ENCODE measurements at regions not wholly inside any gene's neighbourhood (a gene's known extent, or its start where the extent isn't known, plus 50 kb on each side); places are given as distances from the start of the nearest gene placed in this dataset.

GRCh38 chr14:101372894-101373620, 188.2 kb upstream of the DIO3 start:
- TF ChIP-seq CTCF (IDR thresholded peaks at IDR 0.05) (no peak), POLR2AphosphoS5 (IDR thresholded peaks at IDR 0.05; ENCODE audit: insufficient read depth in 1 of 2, low read depth in 1 of 2) (no peak), POLR2A (IDR thresholded peaks at IDR 0.05) (no peak)

Data from vagina (tissue), 2 donors.